ENCODE measurements at regions not wholly inside any gene's neighbourhood (a gene's known extent, or its start where the extent isn't known, plus 50 kb on each side); places are given as distances from the start of the nearest gene placed in this dataset.

DNA sequence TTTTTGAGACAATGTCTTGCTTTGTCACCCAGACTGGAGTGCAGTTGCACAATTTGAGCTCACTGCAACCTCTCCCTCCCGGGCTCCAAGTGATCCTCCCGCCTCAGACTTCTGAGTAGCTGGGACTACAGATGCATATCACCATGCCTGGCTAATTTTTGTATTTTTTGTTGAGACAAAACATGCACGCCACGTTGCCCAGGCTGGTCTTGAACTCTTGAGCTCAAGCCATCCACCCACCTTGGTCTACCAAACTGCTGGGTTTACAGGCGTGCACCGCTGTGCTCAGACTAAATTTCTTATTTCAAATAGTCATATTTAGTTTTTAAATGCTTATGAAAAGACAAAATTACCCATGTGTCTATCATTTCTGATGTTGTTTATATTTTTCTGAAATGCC lies 2324.1 kb downstream of the MAT2B start:
- DNase-seq: no peak
- ATAC-seq: no peak
- intact Hi-C loops (cut with DNase I): no loop called here

GRCh38 chr5:165834891-165835290 lies 2329.5 kb downstream of the MAT2B start:
- intact Hi-C loops (cut with DNase I): no loop called here
- ATAC-seq (no peak), DNase-seq (no peak)

GRCh38 chr5:165836046-165836445 lies 2330.6 kb downstream of the MAT2B start:
- intact Hi-C loops (cut with DNase I): no loop called here
- ATAC-seq (no peak), DNase-seq (no peak)

GRCh38 chr5:165837286-165837685 lies 2331.9 kb downstream of the MAT2B start:
- intact Hi-C loops (cut with DNase I): no loop called here
- ATAC-seq: no peak
- no peak for DNase-seq

GRCh38 chr5:165844571-165844970 lies 2339.2 kb downstream of the MAT2B start:
- no peak for DNase-seq
- intact Hi-C loops (cut with DNase I): no loop called here
- ATAC-seq: no peak

DNA sequence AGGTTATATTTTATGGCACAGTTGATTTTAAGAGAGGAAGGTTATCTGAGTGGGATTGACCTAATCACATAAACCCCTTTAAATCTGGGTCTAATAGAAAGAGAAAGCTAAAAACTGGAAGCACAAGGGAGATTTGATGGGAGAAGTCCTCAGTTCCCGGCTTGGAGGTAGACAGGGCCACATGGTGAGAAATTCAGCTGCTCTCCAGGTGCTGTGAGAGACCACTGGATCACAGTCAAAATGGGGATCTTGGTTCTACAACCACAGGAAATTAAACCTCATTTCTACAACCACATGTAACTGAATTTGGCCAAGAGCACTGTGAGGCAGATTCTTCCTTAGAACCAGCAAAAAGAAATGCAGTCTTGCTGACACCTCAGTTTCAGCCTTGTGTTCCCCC lies 2352.7 kb downstream of the MAT2B start:
- no peak for ATAC-seq
- no peak for DNase-seq
- intact Hi-C loops (cut with DNase I): no loop called here

DNA sequence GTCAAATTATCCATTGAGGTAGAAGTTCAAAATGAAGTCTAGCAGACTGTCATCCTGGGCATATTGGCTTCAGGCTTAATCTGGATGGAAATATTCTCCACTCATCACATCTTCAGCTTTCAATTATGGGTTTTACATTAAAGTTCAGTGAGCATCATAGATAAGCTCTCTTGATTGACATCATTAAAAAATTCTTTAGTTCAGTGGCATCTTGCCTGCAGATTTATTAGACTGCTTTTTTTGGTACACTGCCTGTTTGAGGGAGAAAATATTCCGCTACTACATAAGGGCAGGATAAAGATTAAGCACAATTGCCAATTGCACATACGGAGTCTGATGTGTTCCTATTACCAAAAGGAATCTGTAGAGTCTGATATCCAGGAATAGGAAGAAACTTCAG lies 2353.8 kb downstream of the MAT2B start:
- DNase-seq: no peak
- intact Hi-C loops (cut with DNase I): no loop called here
- ATAC-seq: no peak

DNA sequence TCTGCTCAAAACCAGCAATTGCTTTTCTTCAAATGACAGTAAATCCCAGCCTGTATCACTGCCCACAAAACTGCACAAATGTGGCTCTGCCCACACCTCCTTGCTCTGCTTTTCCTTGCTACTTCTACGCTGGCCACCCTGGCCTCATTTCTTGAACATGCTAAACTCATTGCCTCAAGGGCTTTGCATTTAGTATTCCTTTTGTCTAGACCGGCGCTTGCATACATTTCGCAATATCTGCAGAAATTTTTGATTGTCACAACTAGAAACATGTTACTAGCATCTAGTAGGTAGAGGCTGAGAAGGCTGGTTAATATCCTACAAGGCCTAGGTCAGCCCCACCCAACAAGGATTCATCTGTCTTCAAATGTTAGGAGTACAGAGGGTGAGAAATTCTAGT lies 2357.8 kb downstream of the MAT2B start:
- intact Hi-C loops (cut with DNase I): no loop called here
- ATAC-seq (no peak), DNase-seq (no peak)

DNA sequence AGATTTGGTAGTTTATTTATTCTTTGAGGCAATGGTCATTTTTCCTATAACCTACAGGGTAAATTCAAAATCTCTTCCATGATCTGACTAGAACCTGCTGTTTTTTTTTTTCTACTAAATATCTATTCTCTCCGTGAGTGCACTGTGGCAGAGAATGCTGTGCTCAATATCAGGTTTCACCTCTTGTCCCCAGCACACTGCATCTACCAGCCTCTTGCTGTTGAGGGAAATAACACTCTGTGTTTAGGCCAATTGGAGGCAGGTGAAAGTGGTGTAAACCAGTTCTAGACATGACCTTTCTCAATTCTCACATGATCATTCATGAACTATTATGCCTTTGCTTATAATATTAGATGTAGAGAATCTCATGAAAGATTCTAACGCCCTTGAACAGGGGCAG lies 2365.9 kb downstream of the MAT2B start:
- intact Hi-C loops (cut with DNase I): no loop called here
- ATAC-seq: no peak
- DNase-seq: no peak

- ATAC-seq (no peak), DNase-seq (no peak)
- intact Hi-C loops (cut with DNase I): no loop called here
These were observed 2369.4 kb downstream of the MAT2B start for GRCh38 chr5:165874851-165875250.

GRCh38 chr5:165876538-165876937 lies 2371.1 kb downstream of the MAT2B start:
- ATAC-seq: no peak
- no peak for DNase-seq
- intact Hi-C loops (cut with DNase I): no loop called here

- intact Hi-C loops (cut with DNase I): no loop called here
- DNase-seq: no peak
- no peak for ATAC-seq
These were observed 2372.1 kb downstream of the MAT2B start for GRCh38 chr5:165877475-165877874.

- intact Hi-C loops (cut with DNase I): no loop called here
- ATAC-seq: no peak
- no peak for DNase-seq
These were observed 2375.8 kb downstream of the MAT2B start for GRCh38 chr5:165881259-165881658.

- intact Hi-C loops (cut with DNase I): no loop called here
- no peak for ATAC-seq
These were observed 2376.7 kb downstream of the MAT2B start for GRCh38 chr5:165882099-165882498.

GRCh38 chr5:165885623-165886350 lies 2380.4 kb downstream of the MAT2B start:
- ATAC-seq (no peak), DNase-seq (no peak)
- intact Hi-C loops (cut with DNase I): no loop called here

More at GRCh38 chr5:165882099-165882498, 2376.7 kb downstream of the MAT2B start:
- no peak for DNase-seq

DNA sequence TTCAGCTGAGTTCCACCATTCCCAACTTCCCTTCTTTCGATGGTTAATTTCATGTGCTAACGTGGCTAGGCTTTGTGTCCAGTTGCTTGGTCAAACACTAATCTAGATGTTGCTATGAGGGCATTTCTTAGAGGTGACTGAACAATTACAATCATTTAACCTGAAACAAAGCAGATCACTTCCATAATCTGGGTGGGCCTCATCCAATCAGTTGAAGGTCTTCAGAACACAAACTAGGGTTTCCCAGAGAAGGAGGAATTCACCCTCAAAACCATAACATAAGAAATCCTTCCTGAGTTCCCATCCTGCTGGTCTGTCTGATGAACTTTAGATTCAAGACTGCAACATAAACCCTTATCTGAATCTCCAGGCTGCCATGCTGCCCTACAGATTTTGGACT lies 2381.7 kb downstream of the MAT2B start:
- ATAC-seq: no peak
- intact Hi-C loops (cut with DNase I): no loop called here
- DNase-seq: no peak

GRCh38 chr5:165892383-165892782 lies 2387.0 kb downstream of the MAT2B start:
- ATAC-seq (no peak), DNase-seq (no peak)
- intact Hi-C loops (cut with DNase I): no loop called here

DNA sequence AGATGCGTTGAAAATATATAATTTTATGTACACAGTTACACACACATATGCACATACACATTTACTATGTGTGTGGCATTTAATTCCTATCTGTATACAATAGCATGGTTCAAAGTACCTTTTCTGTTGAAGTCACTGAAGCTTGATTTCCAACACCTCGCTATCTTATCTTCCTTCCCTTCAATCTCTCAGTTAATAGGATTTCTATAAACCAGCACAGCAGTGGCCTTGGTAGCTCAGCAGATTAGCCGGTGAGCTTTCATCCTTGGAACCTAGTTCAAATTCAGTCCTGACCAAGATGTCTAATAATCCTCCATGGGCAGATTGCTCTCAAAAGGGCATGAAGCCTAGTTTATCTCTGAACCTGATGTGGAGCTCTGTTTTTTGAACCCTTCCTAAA lies 2389.5 kb downstream of the MAT2B start:
- no peak for ATAC-seq
- DNase-seq: no peak
- intact Hi-C loops (cut with DNase I): no loop called here

- intact Hi-C loops (cut with DNase I): no loop called here
- ATAC-seq (no peak), DNase-seq (no peak)
These were observed 2387.6 kb upstream of the WWC1 start for GRCh38 chr5:165903835-165904234.

GRCh38 chr5:165906871-165907270 lies 2384.6 kb upstream of the WWC1 start:
- no peak for DNase-seq
- intact Hi-C loops (cut with DNase I): no loop called here
- ATAC-seq: no peak

GRCh38 chr5:165913059-165913458 lies 2378.4 kb upstream of the WWC1 start:
- intact Hi-C loops (cut with DNase I): no loop called here
- DNase-seq (no peak), ATAC-seq (no peak)

DNA sequence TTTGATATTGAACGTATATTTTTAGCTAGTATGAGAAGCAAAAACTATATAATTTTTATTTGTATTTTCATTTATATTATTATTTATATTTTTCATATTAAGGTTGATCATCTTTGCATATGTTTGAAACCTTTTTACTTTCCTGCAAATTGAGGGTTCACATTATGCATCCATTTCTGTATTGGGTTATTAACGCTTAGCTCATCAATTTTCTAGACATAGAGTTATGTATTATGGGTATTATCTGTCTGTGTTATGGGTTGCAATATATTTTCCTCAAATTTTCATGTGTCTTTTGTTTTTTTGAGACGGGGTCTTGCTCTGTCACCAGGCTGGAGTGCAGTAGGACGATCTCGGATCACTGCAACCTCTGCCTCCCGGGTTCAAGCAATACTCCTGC lies 2377.0 kb upstream of the WWC1 start:
- DNase-seq: no peak
- ATAC-seq: no peak
- intact Hi-C loops (cut with DNase I): no loop called here

Measured in left cardiac atrium (tissue), 4 donors.